ENCODE measurements at regions not wholly inside any gene's neighbourhood (a gene's known extent, or its start where the extent isn't known, plus 50 kb on each side); places are given as distances from the start of the nearest gene placed in this dataset.

DNA sequence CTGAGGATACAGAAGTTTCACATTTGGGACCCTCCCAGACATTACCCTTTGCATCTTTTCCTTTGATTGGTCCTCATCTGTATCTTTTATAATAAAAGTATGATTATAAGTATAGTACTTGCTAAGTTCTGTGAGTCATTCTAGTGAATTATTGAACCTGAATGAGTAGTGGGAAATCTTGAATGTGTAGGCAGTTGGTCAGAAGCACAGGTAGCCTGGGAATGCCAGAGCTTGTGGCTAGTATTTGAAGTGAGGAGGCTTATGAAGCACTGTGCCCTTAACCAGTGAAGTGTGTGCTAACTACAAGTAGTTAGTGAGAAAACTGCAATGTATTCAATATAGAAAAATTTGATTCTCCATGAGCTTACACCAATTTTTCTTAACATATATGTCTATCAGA lies 257.6 kb downstream of the GRB14 start:
- TF ChIP-seq, protein P1, sequence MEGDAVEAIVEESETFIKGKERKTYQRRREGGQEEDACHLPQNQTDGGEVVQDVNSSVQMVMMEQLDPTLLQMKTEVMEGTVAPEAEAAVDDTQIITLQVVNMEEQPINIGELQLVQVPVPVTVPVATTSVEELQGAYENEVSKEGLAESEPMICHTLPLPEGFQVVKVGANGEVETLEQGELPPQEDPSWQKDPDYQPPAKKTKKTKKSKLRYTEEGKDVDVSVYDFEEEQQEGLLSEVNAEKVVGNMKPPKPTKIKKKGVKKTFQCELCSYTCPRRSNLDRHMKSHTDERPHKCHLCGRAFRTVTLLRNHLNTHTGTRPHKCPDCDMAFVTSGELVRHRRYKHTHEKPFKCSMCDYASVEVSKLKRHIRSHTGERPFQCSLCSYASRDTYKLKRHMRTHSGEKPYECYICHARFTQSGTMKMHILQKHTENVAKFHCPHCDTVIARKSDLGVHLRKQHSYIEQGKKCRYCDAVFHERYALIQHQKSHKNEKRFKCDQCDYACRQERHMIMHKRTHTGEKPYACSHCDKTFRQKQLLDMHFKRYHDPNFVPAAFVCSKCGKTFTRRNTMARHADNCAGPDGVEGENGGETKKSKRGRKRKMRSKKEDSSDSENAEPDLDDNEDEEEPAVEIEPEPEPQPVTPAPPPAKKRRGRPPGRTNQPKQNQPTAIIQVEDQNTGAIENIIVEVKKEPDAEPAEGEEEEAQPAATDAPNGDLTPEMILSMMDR (IDR thresholded peaks at IDR 0.05 in 8 of 11, conservative IDR thresholded peaks at IDR 0.05 in 3 of 11): no peak
- TF ChIP-seq POLR2A (IDR thresholded peaks at IDR 0.05): no peak
- TF ChIP-seq POLR2AphosphoS5 (IDR thresholded peaks at IDR 0.05): no peak
- Histone ChIP-seq H3K36me3 (no peaks in the 10 kb centered on the region), H3K4me3 (no peak overlapping the region), H3K27ac (no peak overlapping the region), H3K9me3 (peaks cover 0 to 5% (median 0%) of the 10 kb centered on the region in 8 donors), H3K27me3 (replicated peaks in 1 of 7) (no peaks in the 10 kb centered on the region), H3K4me1 (no peaks in the 10 kb centered on the region)
- intact Hi-C loops (cut with DNase I; ENCODE audit: low total_unique reads): no loop called here
- no peak for DNase-seq

DNA sequence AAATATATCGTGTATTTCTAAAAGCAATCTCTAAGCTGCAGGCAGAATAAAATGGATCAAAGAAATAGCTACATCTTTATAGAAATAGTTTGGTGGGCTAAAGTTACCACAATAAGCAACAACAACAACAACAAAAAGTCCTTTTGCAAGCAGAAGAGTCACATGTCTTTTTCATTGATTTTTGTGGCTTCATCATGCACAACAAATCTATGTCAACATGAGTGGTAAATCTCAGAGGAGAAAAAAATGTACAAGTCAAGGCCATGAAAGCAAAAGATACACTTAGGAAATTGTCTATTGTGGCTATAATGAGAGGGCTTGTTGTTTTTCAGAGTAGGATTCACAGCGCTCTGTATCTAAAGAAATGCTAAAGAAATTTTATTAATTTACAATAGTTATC lies 269.7 kb downstream of the GRB14 start:
- Histone ChIP-seq H3K27me3 (replicated peaks in 1 of 7) (no peaks in the 10 kb centered on the region), H3K4me1 (no peaks in the 10 kb centered on the region), H3K4me3 (no peak overlapping the region), H3K27ac (no peak overlapping the region), H3K36me3 (no peaks in the 10 kb centered on the region), H3K9me3 (peaks cover 0 to 6% (median 0%) of the 10 kb centered on the region in 8 donors)
- TF ChIP-seq POLR2AphosphoS5 (IDR thresholded peaks at IDR 0.05): no peak
- TF ChIP-seq, protein P1 (IDR thresholded peaks at IDR 0.05 in 8 of 11, conservative IDR thresholded peaks at IDR 0.05 in 3 of 11): no peak
- TF ChIP-seq POLR2A (IDR thresholded peaks at IDR 0.05): no peak
- DNase-seq: no peak
- intact Hi-C loops (cut with DNase I; ENCODE audit: low total_unique reads): no loop called here
- WGBS, 5 donors: 83 to 90% (median 89%) methylated on average over 2 of the region's 2 CpGs

DNA sequence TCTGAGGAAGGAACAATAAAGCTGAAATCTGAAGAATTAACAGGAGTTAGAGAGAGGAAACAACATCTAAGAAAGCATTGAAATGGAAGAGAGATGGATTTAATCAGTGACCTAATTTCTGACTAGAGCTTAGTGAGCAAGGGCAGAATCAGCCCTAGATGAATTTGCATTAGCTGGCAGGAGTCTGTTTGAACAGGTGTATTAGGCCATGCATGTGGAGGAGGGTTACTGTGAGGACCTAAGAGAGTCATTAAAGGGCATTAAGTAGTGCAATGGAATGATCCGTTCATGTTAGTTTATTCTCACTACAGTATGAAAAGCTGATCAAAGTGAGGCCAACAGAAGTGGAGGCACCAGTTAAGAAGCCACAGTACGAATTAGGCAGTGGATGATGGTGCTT lies 285.3 kb downstream of the GRB14 start:
- DNase-seq: no peak
- WGBS, 5 donors: 68 to 72% (median 69%) methylated on average over 2 of the region's 2 CpGs

GRCh38 chr2:164335128-164335527 lies 286.2 kb downstream of the GRB14 start:
- intact Hi-C loops (cut with DNase I; ENCODE audit: low total_unique reads): no loop called here
- Histone ChIP-seq H3K9me3 (peaks cover 0 to 14% (median 0%) of the 10 kb centered on the region in 8 donors), H3K27ac (no peak overlapping the region), H3K27me3 (replicated peaks in 1 of 7) (no peaks in the 10 kb centered on the region), H3K4me3 (no peak overlapping the region), H3K36me3 (no peaks in the 10 kb centered on the region), H3K4me1 (no peaks in the 10 kb centered on the region)
- no peak for DNase-seq
- 87 to 92% (median 89%) methylated on average over 2 of the region's 2 CpGs for WGBS, 5 donors
- TF ChIP-seq, protein P1 (IDR thresholded peaks at IDR 0.05 in 8 of 11, conservative IDR thresholded peaks at IDR 0.05 in 3 of 11): no peak
- TF ChIP-seq POLR2A (IDR thresholded peaks at IDR 0.05) (no peak), POLR2AphosphoS5 (IDR thresholded peaks at IDR 0.05) (no peak)

More for the DNA sequence above, 285.3 kb downstream of the GRB14 start:
- no peak for TF ChIP-seq POLR2A (IDR thresholded peaks at IDR 0.05)
- no peak for TF ChIP-seq POLR2AphosphoS5 (IDR thresholded peaks at IDR 0.05)
- TF ChIP-seq, protein P1 (IDR thresholded peaks at IDR 0.05 in 8 of 11, conservative IDR thresholded peaks at IDR 0.05 in 3 of 11): no peak
- H3K27me3 ChIP-seq (replicated peaks in 1 of 7): no peaks in the 10 kb centered on the region
- H3K4me3 ChIP-seq: no peak overlapping the region
- no peak overlapping the region for H3K27ac ChIP-seq
- no peaks in the 10 kb centered on the region for H3K4me1 ChIP-seq
- intact Hi-C loops (cut with DNase I; ENCODE audit: low total_unique reads): no loop called here
- H3K36me3 ChIP-seq: no peaks in the 10 kb centered on the region
- peaks cover 0 to 14% (median 0%) of the 10 kb centered on the region in 8 donors for H3K9me3 ChIP-seq

Data from spleen (tissue), 11 donors.